ENCODE measurements at regions not wholly inside any gene's neighbourhood (a gene's known extent, or its start where the extent isn't known, plus 50 kb on each side); places are given as distances from the start of the nearest gene placed in this dataset.

DNA sequence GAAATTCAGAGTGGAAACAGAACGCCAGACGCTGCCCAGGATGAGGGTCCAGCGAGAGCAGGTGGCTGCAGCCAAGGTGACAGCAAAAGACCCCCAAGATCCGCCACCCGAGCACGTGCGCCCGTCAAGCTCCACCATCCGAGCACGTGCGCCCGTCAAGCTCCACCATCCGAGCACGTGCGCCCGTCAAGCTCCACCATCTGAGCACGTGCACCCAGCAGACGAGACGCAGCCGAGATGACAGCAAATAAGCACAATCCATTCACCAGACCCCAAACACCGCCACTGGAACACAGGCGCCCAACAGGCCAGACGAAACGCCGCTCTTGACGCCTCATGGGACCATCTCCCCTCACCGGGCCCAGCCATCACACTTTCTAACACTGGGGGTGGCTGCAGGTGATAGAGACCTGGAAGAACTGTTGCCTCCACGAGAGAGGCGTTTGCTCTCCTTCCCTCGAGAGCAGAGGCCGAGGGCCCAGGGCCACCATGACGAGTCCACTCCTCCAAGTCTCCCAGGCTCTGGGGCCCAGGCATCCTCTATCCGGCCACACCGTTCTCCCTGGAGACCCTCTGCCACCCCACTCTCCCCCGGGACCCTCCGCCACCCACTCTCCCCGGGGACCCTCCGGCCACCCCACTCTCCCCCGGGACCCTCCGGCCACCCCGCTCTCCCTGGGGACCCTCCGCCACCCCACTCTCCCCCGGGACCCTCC is 62.1 kb upstream of the GALNT9 start:
- DNase-seq: no peak
- no peak overlapping the region for H3K4me2 ChIP-seq
- no peaks in the 10 kb centered on the region for H4K20me1 ChIP-seq (ENCODE audit: insufficient read depth)
- no peaks in the 10 kb centered on the region for H3K4me1 ChIP-seq (replicated peaks; ENCODE audit: insufficient read depth)
- CTCF ChIA-PET: no interaction called here
- no peak overlapping the region for H2AFZ ChIP-seq
- TF ChIP-seq EZH2 (IDR thresholded peaks at IDR 0.05; ENCODE audit: low read depth): no peak
- intact Hi-C loops (cut with micrococcal nuclease; ENCODE audit: unreplicated experiment): loop anchor here (5.0 kb wide), 1 partner anchor 104 kb away; no protein-coding TSS in a partner anchor
- no peak overlapping the region for H3K27ac ChIP-seq
- H3K9me2 ChIP-seq (ENCODE audit: insufficient read depth): no peaks in the 10 kb centered on the region
- peaks cover 8% of the 10 kb centered on the region for H3F3A ChIP-seq (ENCODE audit: insufficient read depth, low read depth)
- H3K27me3 ChIP-seq (ENCODE audit: insufficient read depth, low read depth): peaks cover 61% of the 10 kb centered on the region
- no peak overlapping the region for H3K4me3 ChIP-seq
- H3K36me3 ChIP-seq (ENCODE audit: low read depth): no peaks in the 10 kb centered on the region
- peaks cover 5% of the 10 kb centered on the region; the same call in 1 of the 2 replicates for H3K9me3 ChIP-seq (ENCODE audit: insufficient read depth, low read depth)
- H3K79me2 ChIP-seq (ENCODE audit: low read depth): no peaks in the 10 kb centered on the region
- BruUV-seq (replicated peaks): no TSS peak
- POLR2A ChIA-PET (ENCODE audit: unreplicated experiment): no interaction called here

DNA sequence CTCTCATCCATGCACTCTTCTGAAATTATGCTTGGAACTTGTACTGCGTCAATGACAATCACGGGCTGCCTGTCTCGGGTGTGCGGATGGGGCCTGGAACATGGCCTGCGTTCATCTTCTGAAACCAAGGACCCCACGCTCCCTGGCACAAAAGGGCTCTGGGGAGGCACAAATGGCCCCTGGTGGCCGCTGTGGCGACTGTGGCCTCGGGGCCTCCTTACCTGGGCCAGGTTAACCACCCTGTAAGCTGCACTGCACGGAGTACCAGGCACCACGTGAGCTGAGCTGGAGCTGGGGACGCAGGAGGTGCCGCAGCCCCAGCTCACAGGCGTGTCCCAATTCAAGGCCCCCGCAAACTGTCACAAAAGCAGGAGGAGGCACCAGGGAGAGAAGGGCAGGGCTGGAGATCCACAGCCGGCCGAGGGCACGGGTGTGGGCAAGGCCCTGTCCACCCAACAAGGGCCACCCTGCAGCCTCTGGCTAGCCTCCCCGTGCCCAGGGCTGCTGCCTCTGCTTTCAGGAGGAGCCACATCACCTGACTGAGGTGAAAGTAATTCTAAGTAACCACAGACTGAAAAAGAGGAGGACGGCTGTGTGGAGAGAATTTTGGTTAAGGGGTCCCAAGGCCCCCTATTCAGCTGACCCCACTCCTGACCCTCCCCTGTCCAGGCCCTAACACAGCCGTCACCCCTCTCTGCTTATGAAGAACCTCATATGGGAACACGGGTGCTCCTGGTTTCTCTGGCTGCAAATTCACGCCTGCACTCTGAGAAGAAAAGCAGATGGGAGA is 61.1 kb upstream of the GALNT9 start:
- CTCF ChIA-PET: no interaction called here

GRCh38 chr12:132389526-132390286 is 60.3 kb upstream of the GALNT9 start:
- Histone ChIP-seq H3K27me3 (ENCODE audit: insufficient read depth, low read depth) (peaks cover 65% of the 10 kb centered on the region), H3K9me3 (ENCODE audit: insufficient read depth, low read depth) (peaks cover 4% of the 10 kb centered on the region; the same call in 1 of the 2 replicates), H3K4me3 (no peak overlapping the region), H3K36me3 (ENCODE audit: low read depth) (no peaks in the 10 kb centered on the region), H3K79me2 (ENCODE audit: low read depth) (no peaks in the 10 kb centered on the region), H3K4me2 (no peak overlapping the region), H4K20me1 (ENCODE audit: insufficient read depth) (no peaks in the 10 kb centered on the region; the same call in 1 of the 2 replicates), H3F3A (ENCODE audit: insufficient read depth, low read depth) (peaks cover 5% of the 10 kb centered on the region), H2AFZ (no peak overlapping the region), H3K9me2 (ENCODE audit: insufficient read depth) (no peaks in the 10 kb centered on the region), H3K4me1 (replicated peaks; ENCODE audit: insufficient read depth) (no peaks in the 10 kb centered on the region), H3K27ac (no peak overlapping the region)
- no peak for TF ChIP-seq EZH2 (IDR thresholded peaks at IDR 0.05; ENCODE audit: low read depth)
- TF ChIP-seq CTCF (conservative IDR thresholded peaks at IDR 0.05): no peak
- CTCF ChIA-PET: no interaction called here
- POLR2A ChIA-PET (ENCODE audit: unreplicated experiment): no interaction called here
- DNase-seq: no peak
- intact Hi-C loops (cut with micrococcal nuclease; ENCODE audit: unreplicated experiment): loop anchor here (5.0 kb wide), 1 partner anchor 102 kb away; no protein-coding TSS in a partner anchor
- no TSS peak for BruUV-seq (replicated peaks)

More for the DNA sequence above, 61.1 kb upstream of the GALNT9 start:
- Histone ChIP-seq H3K9me2 (ENCODE audit: insufficient read depth) (no peaks in the 10 kb centered on the region), H3K4me3 (no peak overlapping the region), H3K36me3 (ENCODE audit: low read depth) (no peaks in the 10 kb centered on the region), H2AFZ (no peak overlapping the region), H3K27ac (no peak overlapping the region), H3K27me3 (ENCODE audit: insufficient read depth, low read depth) (peaks cover 61% of the 10 kb centered on the region), H3K9me3 (ENCODE audit: insufficient read depth, low read depth) (peaks cover 5% of the 10 kb centered on the region; the same call in 1 of the 2 replicates), H3K4me2 (no peak overlapping the region), H4K20me1 (ENCODE audit: insufficient read depth) (no peaks in the 10 kb centered on the region; the same call in 1 of the 2 replicates), H3K4me1 (replicated peaks; ENCODE audit: insufficient read depth) (no peaks in the 10 kb centered on the region), H3F3A (ENCODE audit: insufficient read depth, low read depth) (peaks cover 8% of the 10 kb centered on the region), H3K79me2 (ENCODE audit: low read depth) (no peaks in the 10 kb centered on the region)
- TF ChIP-seq CTCF (conservative IDR thresholded peaks at IDR 0.05) (no peak), EZH2 (IDR thresholded peaks at IDR 0.05; ENCODE audit: low read depth) (no peak)
- DNase-seq: no peak
- BruUV-seq (replicated peaks): no TSS peak
- POLR2A ChIA-PET (ENCODE audit: unreplicated experiment): no interaction called here
- intact Hi-C loops (cut with micrococcal nuclease; ENCODE audit: unreplicated experiment): loop anchor here (5.0 kb wide), 1 partner anchor 103 kb away; no protein-coding TSS in a partner anchor
